Activated T-helper 1 cell treated with anti-CD3 and anti-CD28 coated beads, Interleukin-12 subunit alpha, Interleukin-12 subunit beta, Interleukin-2, Interleukin-4 antibody, amounts not matched to agents 30 ng/mL and 10 ng/mL and 1 ng/mL, durations not matched to agents 14 hours and 24 hours and 36 hours (primary cell): ENCODE measurements at regions not wholly inside any gene's neighbourhood (a gene's known extent, or its start where the extent isn't known, plus 50 kb on each side); places are given as distances from the start of the nearest gene placed in this dataset.

ENCODE experiments used
- DNase-seq: peaks from one replicate; pipeline ENCODE4 v3.0.0; 2021; ENCODE audit warnings: low spot score
- H3K27ac Mint-ChIP-seq: one replicate; pipeline ENCODE4 v1.8.0; 2021; ENCODE audit warnings: mild to moderate bottlenecking, mixed read lengths
- H3K27me3 Mint-ChIP-seq: one replicate; pipeline ENCODE4 v1.8.0; 2022; ENCODE audit warnings: mild to moderate bottlenecking, moderate library complexity, mixed read lengths; ENCODE audit not compliant: insufficient read depth
- H3K36me3 Mint-ChIP-seq: one replicate; pipeline ENCODE4 v1.8.0; 2021; ENCODE audit warnings: low read depth, mixed read lengths
- H3K4me1 Mint-ChIP-seq: one replicate; pipeline ENCODE4 v1.8.0; 2021; ENCODE audit warnings: low read depth, mixed read lengths
- H3K4me3 Mint-ChIP-seq: one replicate; pipeline ENCODE4 v1.8.0; 2021; ENCODE audit warnings: mild to moderate bottlenecking, moderate library complexity, mixed read lengths
- H3K9me3 Mint-ChIP-seq: one replicate; pipeline ENCODE4 v1.8.0; 2021; ENCODE audit warnings: mixed read lengths
- intact Hi-C: fragments of 100-400 bp; cut with micrococcal nuclease; formaldehyde crosslinking; loops from one replicate; pipeline ENCODE4 v1.15.1; 2024

DNA sequence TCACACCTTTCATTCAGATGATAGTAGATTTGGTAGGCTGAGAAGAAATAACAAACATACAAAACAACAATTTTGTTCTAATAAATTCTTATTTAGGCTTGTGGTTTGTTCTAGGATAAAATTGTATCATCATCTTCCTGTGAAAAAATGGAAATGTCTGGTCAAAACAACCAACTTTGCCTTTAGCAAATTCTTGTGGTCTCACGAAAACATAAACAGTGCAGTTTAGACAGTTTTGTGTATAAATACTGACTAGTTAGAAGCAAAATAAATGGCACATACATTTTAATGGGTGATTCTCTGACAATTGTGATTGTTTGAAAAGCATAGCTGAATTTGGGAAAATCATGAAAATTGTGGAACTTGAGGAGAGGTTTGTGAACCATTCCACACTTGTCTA lies 180.1 kb downstream of the TDRD15 start:
- H3K9me3 Mint-ChIP-seq: no peaks in the 10 kb centered on the region
- no peak overlapping the region for H3K27ac Mint-ChIP-seq
- no peak overlapping the region for H3K4me3 Mint-ChIP-seq
- intact Hi-C loops: no loop called here
- no peaks in the 10 kb centered on the region for H3K4me1 Mint-ChIP-seq
- no peak for DNase-seq
- no peaks in the 10 kb centered on the region for H3K36me3 Mint-ChIP-seq
- H3K27me3 Mint-ChIP-seq: no peaks in the 10 kb centered on the region

DNA sequence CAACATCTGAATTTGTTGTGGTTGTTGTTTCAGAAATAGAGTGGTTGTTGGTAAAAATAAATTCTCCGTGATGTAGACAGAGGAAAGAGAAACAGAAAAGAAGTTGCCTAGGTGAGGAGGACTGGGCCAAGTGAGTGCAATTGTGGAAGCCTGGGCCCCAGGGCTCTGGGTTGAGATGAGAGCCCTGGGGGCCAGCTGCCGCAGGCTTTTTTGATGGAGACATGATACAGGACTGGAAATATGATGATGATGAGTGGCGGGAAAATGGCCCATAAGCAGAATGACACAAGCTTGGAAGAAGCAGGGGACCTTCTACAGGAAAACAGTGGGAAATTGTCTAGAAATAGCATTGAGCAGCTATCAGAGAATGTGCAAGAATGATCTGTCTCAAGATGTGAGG lies 181.8 kb downstream of the TDRD15 start:
- no peaks in the 10 kb centered on the region for H3K9me3 Mint-ChIP-seq
- no peak overlapping the region for H3K27ac Mint-ChIP-seq
- intact Hi-C loops: no loop called here
- H3K36me3 Mint-ChIP-seq: no peaks in the 10 kb centered on the region
- H3K27me3 Mint-ChIP-seq: no peaks in the 10 kb centered on the region
- no peak overlapping the region for H3K4me3 Mint-ChIP-seq
- H3K4me1 Mint-ChIP-seq: no peaks in the 10 kb centered on the region
- no peak for DNase-seq

DNA sequence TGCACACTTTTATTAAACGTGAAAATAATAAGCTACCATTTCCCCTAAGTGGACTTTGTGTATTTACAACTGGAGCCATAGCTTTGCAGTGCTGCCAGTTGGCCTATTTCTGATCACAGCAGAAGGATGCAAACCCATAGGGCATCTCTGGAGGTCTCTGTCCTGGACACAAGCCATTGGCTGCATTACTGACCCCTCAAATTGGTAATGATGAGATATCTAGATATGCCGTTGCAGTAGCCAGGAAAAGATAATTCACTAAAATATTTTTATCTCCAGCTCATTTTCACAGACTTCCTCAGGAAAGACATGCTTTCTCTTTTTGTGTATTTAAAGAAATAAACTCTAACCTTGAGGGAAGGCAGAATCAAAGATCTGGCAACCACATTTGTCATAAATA lies 182.5 kb downstream of the TDRD15 start:
- no peaks in the 10 kb centered on the region for H3K36me3 Mint-ChIP-seq
- no peaks in the 10 kb centered on the region for H3K4me1 Mint-ChIP-seq
- no peak overlapping the region for H3K27ac Mint-ChIP-seq
- DNase-seq: no peak
- H3K27me3 Mint-ChIP-seq: no peaks in the 10 kb centered on the region
- intact Hi-C loops: no loop called here
- H3K9me3 Mint-ChIP-seq: no peaks in the 10 kb centered on the region
- H3K4me3 Mint-ChIP-seq: no peak overlapping the region

DNA sequence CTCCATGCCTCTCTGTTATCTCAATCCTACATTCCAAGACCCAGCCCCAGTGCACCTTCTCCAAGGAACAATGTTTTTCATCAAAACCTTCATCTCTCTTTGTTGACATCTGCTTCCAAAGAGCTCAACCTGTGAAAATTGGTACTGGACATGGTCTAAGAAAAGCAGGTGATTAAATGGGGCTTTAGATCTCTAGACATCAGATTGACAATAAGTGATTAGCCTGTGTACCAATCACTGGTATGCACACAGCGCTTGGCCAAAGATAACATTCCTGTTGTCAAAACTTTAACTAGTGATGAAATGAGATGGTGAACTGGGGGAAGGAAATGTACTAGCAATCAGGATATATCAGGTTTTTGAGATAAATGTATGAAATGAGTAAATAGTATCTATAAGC lies 183.3 kb downstream of the TDRD15 start:
- no peak overlapping the region for H3K4me3 Mint-ChIP-seq
- no peak overlapping the region for H3K27ac Mint-ChIP-seq
- H3K9me3 Mint-ChIP-seq: no peaks in the 10 kb centered on the region
- intact Hi-C loops: no loop called here
- no peak for DNase-seq
- no peaks in the 10 kb centered on the region for H3K36me3 Mint-ChIP-seq
- H3K27me3 Mint-ChIP-seq: no peaks in the 10 kb centered on the region
- H3K4me1 Mint-ChIP-seq: no peaks in the 10 kb centered on the region

DNA sequence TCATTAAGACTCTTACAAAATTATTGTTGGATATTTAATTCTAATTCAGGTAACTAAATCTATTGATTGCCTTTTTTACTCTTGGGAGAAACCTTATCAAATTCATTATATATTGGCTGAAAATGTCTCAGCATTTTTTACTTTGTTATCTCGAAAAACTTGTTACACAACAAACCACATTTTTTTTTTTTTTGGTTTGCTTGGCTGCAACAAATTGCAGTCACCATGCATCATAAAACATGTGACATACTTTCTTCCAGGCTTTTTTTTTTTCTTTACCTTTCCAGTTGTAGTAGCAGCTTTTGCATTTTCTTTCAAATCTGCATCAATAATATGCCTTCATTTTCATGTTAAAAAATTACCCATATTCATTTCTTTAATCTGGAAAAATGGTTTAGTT lies 186.7 kb downstream of the TDRD15 start:
- H3K36me3 Mint-ChIP-seq: no peaks in the 10 kb centered on the region
- H3K4me1 Mint-ChIP-seq: no peaks in the 10 kb centered on the region
- no peak overlapping the region for H3K4me3 Mint-ChIP-seq
- H3K27ac Mint-ChIP-seq: no peak overlapping the region
- no peaks in the 10 kb centered on the region for H3K9me3 Mint-ChIP-seq
- no peaks in the 10 kb centered on the region for H3K27me3 Mint-ChIP-seq
- DNase-seq: no peak
- intact Hi-C loops: no loop called here

DNA sequence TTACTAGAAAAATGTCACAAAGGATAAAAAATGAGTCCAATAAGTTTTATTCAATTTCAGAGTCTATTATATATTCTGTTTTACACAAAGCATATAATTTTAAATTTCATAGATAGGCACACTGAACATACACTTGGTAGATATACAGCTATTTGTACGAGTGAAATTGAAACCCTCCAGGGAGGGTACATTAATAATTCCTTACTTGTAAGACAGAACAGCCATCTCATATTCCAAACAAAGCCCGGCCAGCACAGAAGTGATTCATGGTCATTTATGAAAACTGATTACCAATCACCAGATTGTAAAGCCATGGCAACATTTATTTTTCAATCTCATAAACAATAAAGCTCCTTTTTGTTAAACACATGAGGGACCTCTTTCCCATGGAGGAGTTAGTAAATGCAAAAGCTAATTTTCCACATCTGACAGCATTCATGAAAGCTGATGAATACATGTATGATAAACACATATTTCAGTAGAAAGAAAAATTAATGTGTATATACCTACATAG lies 190.6 kb downstream of the TDRD15 start:
- no peaks in the 10 kb centered on the region for H3K36me3 Mint-ChIP-seq
- H3K4me1 Mint-ChIP-seq: no peaks in the 10 kb centered on the region
- intact Hi-C loops: no loop called here
- H3K4me3 Mint-ChIP-seq: no peak overlapping the region
- H3K27me3 Mint-ChIP-seq: no peaks in the 10 kb centered on the region
- H3K27ac Mint-ChIP-seq: no peak overlapping the region
- DNase-seq: no peak
- no peaks in the 10 kb centered on the region for H3K9me3 Mint-ChIP-seq

DNA sequence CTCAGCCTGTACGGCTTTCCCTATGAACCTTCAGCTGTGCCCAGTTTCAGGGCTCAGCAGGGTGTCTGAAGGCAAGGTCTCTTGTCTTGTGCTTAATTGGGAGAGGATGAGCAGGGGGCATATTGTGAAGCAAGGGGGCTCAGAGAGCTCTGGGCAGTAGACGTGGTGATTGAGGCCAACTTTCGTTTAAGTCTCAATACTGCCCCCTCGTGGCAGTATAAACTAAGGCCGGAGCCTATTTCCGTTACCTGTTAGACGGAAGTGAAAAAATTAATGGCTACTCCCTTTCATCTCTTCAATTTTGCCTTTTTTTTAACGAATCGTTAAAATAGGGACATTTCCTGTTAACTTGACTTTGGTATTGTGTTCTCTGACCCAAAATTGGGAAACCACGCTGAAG lies 193.4 kb downstream of the TDRD15 start:
- Mint-ChIP-seq H3K4me3 (no peak overlapping the region), H3K27ac (no peak overlapping the region), H3K36me3 (no peaks in the 10 kb centered on the region), H3K9me3 (no peaks in the 10 kb centered on the region), H3K27me3 (no peaks in the 10 kb centered on the region), H3K4me1 (no peaks in the 10 kb centered on the region)
- intact Hi-C loops: loop anchor here (1.0 kb wide), 1 partner anchor 274 kb away; no protein-coding TSS in a partner anchor
- DNase-seq: no peak

DNA sequence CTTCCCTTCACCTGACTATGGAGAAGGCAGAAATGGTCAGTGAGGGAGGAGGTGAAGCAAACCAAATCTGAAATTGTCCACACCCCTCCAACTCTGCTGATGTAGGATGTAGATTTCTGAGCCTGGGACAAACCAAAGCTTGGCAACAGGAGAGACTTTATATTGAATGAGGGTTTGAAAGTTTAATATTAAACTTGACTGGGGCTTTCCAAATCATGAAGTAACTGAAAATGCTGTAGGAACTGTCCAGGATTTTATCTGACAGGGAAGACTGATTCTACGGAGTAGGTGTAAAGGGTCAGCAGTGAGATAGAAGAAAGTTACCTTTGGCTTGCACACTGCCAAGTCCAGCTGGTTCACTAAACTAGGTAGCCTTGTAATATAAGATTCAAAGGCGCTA lies 194.5 kb downstream of the TDRD15 start:
- H3K27ac Mint-ChIP-seq: no peak overlapping the region
- intact Hi-C loops: no loop called here
- H3K4me3 Mint-ChIP-seq: no peak overlapping the region
- no peak for DNase-seq
- no peaks in the 10 kb centered on the region for H3K27me3 Mint-ChIP-seq
- no peaks in the 10 kb centered on the region for H3K4me1 Mint-ChIP-seq
- no peaks in the 10 kb centered on the region for H3K9me3 Mint-ChIP-seq
- no peaks in the 10 kb centered on the region for H3K36me3 Mint-ChIP-seq

DNA sequence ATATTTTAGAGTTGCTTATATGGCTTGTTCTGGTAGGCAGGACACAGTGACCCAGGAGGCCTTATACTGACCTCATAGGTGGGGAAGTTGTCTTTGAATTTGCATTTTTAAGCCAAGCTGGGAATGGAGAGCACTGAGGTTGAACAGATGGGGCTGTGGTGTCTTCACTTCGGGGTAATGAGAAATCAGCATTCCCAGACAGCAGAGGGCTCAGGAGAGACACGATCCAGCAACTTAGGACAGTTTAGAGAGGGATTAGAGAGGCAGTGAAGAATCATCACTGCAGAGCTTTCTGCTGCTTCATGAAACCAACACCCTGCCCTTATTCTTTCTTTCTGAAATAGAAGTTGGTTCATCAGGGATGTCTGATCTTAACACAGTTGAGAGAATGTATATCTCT lies 202.4 kb downstream of the TDRD15 start:
- no peaks in the 10 kb centered on the region for H3K36me3 Mint-ChIP-seq
- H3K27me3 Mint-ChIP-seq: no peaks in the 10 kb centered on the region
- intact Hi-C loops: no loop called here
- no peak overlapping the region for H3K27ac Mint-ChIP-seq
- no peaks in the 10 kb centered on the region for H3K4me1 Mint-ChIP-seq
- no peak for DNase-seq
- H3K4me3 Mint-ChIP-seq: no peak overlapping the region
- H3K9me3 Mint-ChIP-seq: peaks cover 8% of the 10 kb centered on the region

DNA sequence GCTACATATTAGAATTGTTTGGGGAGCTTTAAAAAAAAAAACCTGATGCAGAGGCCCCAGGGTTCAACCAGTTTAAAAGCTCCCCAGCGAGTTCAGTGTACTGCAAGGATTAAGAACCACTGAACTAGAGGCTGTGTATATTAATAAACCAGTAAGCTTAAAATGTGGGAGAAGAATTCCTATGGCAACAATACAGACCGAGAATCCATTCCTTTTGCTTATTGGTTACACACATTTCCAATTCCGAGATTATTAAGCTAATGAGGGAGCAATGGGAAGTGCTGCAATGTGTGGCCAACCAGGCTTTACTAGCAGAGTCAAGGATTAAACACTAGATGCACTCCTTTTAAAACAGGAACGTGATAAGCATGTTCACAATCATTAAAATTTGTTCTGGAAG lies 204.4 kb downstream of the TDRD15 start:
- no peaks in the 10 kb centered on the region for H3K27me3 Mint-ChIP-seq

DNA sequence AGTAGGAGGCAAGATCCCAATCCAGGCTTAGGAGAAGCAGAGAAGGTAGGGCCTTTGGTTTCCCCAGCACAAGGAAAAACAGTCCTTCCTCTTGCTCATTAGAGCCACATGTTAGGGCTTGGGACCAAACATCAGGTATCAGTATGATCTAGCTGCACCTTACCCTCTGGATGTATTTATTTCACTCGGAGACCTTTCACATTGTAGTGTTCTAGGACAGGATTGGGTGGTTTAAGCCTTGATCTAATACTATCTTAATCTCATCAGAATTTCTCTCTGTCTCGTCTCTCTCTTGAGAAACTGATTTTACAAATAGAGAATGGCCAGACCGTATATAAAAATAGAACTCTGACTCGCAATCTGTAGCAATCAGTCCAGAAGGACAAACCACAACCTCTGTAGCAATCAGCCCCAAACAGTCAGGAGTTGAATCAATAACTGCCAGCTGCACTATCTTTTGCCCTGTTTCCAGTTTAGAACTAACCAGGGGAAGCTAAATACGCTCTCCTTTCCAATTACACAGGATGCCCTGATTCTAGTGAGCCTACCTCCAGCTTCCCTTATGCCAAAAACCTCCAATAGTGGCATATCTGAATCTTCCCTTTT lies 207.1 kb downstream of the TDRD15 start:
- no peaks in the 10 kb centered on the region for H3K27me3 Mint-ChIP-seq
- H3K36me3 Mint-ChIP-seq: no peaks in the 10 kb centered on the region
- no peak overlapping the region for H3K27ac Mint-ChIP-seq
- H3K4me3 Mint-ChIP-seq: no peak overlapping the region
- intact Hi-C loops: no loop called here
- peaks cover 3% of the 10 kb centered on the region for H3K9me3 Mint-ChIP-seq
- H3K4me1 Mint-ChIP-seq: no peaks in the 10 kb centered on the region
- DNase-seq: no peak

More for the DNA sequence above, 204.4 kb downstream of the TDRD15 start:
- DNase-seq: no peak
- intact Hi-C loops: no loop called here
- Mint-ChIP-seq H3K4me1 (no peaks in the 10 kb centered on the region), H3K9me3 (peaks cover 8% of the 10 kb centered on the region), H3K27ac (no peak overlapping the region), H3K36me3 (no peaks in the 10 kb centered on the region), H3K4me3 (no peak overlapping the region)

DNA sequence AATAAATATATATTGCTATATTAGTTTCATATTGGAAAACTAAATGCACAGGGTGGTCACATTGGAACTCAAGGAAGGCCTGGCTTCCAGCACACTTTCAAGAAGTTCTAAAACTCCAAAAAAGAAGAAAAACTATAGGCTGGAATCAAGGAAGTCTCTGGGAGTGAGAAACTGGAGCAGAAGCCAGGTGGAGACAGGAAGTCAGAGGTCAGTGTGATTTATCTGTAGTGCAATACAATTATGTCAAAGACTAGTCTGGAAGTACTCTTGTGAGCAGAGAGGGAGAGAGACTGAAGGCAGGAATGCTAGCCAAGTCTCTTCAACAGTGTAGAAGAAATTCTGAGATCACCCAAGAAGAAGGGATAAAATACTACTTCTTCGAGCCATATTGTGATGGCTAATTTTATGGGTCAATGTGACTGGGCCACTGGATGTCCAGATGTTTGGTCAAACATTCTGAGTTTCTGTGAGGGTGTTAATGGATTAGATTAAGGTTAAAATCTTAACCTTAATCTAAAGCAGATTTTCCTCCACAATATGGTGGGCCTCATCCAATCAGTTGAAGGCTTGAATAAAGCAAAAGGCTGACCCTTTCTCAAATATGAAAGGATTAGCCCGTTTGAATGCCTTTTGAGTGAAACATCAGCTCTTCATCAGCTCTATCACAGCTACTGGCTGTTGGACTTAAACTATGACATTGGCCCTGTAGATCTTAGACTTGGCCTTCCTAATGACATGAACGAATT lies 208.0 kb downstream of the TDRD15 start:
- Mint-ChIP-seq H3K4me1 (no peaks in the 10 kb centered on the region), H3K9me3 (peaks cover 3% of the 10 kb centered on the region), H3K4me3 (no peak overlapping the region), H3K36me3 (no peaks in the 10 kb centered on the region), H3K27me3 (no peaks in the 10 kb centered on the region), H3K27ac (no peak overlapping the region)
- DNase-seq: no peak
- intact Hi-C loops: no loop called here

DNA sequence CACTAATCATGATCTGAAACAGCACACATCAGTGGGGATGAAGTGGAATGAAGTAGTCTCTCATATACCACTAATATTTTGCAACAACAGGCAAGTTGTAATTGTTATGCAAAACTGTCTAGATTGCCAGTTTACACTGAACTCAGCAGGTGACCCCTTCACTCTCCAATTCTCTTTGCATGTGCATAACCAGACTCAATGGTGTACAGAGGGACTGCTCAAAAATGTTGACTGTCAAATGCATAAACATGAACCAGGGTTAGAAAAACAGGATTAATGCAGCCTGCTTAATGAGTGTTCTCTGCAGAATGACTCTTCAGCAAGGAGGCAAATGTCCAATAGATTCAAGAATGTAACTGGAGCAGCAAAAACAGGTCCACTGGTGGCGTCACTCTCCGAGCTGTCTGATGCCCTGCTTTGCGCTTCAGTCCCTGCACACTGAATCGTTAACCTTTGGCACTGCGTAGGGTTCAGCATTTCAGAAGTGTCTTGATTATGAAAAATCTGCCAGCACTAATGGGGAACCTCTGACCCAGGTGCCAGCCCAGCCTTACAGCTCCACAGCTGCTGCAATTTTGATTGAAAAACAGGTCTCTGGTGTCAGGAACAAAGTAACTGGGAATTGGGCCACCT lies 209.3 kb downstream of the TDRD15 start:
- no peak for DNase-seq
- no peak overlapping the region for H3K4me3 Mint-ChIP-seq
- H3K9me3 Mint-ChIP-seq: peaks cover 3% of the 10 kb centered on the region
- no peaks in the 10 kb centered on the region for H3K36me3 Mint-ChIP-seq
- intact Hi-C loops: no loop called here
- H3K27ac Mint-ChIP-seq: no peak overlapping the region
- H3K27me3 Mint-ChIP-seq: no peaks in the 10 kb centered on the region
- no peaks in the 10 kb centered on the region for H3K4me1 Mint-ChIP-seq
